HG03060 (cell line): ENCODE measurements at regions not wholly inside any gene's neighbourhood (a gene's known extent, or its start where the extent isn't known, plus 50 kb on each side); places are given as distances from the start of the nearest gene placed in this dataset.
"Not testable (repeated sequence)": the region's sequence is repeated elsewhere in the genome, so short reads cannot be mapped to it uniquely, and the experiment has no call there.

Experiments used
- ATAC-seq: cut with Tn5 transposase; IDR thresholded peaks from one replicate; pipeline ENCODE4 v1.9.1; 2021; ENCODE audit warnings: low read depth, moderate number of reproducible peaks; ENCODE audit not compliant: unreplicated experiment

DNA sequence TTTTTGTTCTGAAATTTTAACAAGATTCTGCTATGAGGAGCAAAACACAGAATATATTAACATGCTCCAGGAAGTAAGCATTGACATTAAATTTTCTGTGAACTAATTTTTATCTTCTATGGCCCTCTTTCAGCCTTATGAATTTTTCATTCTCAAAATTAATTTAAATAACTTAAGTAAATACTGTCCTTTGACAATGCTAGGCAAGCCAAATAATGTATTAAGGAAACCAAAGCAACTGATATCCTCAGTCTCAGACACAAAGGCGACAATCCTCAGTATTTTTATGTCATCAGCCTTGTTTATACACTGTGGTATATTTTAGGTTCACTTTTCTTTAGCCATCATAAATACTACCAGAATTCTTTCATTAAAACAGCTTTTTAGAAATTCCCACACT is 159.8 kb downstream of the CGGBP1 start:
- no peak for ATAC-seq

DNA sequence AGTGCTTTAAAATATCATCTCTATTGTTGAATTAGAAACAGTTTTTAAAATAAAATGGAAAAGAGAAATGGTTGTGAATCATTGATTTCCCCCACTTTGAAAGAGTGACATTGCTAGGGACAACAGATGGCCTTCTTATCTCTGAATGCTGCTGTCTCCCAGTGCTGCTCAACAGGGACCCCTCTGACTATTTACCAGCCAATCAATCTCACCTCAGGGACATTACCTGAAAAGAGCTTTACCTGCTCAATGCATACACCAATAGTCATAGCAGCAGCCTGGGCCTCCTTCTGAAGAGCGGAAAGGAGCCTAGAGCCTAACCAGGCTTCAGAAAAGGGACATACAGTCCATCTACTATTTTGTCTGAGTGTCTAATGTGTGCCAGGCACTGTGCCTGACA is 162.8 kb downstream of the CGGBP1 start:
- no peak for ATAC-seq

GRCh38 chr3:87873136-87873535 is 185.7 kb downstream of the CGGBP1 start:
- ATAC-seq, result no peak

- no peak for ATAC-seq
Observed at GRCh38 chr3:87867001-87867400, 191.8 kb downstream of the CGGBP1 start.

- ATAC-seq, result no peak
Observed at GRCh38 chr3:87856126-87856525, 202.7 kb downstream of the CGGBP1 start.

DNA sequence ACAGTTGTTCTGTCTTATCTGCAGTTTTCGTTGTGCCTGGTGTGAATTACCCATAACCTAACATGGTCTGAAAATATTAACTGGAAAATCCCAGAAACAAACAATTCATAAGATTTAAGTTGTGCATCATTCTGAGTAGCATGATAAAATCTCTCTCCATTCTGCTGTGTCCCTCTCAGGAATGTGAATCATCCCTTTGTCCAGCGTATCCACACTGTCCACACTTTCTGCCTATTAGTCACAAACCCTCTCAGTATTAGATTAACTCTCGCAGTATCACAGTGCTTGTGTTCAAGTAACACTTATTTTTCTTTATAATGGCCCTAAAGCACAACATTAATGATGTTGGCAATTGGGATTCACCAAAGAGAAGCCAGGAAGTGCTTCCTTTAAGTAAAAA is 203.2 kb downstream of the CGGBP1 start:
- ATAC-seq, result no peak

- no peak for ATAC-seq
Observed at GRCh38 chr3:87855211-87855610, 203.6 kb downstream of the CGGBP1 start.

DNA sequence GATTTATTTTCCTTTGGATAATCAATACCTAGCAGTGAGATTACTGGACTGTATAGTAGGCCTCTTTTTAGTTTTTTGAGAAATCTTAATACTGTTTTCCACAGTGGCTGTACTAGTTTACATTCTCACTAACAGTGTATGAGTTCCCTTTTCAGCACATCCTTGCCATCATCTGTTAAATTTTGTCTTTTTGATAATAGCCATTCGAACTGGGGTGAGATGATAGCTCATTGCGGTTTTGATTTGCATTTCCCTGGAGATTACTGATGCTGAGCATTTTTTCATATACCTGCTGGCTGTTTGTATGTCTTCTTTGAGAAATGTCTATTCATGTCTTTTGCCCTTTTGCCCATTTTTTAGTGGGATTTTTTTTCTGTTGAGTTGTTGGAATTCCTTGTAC is 210.8 kb downstream of the CGGBP1 start:
- ATAC-seq, result no peak

DNA sequence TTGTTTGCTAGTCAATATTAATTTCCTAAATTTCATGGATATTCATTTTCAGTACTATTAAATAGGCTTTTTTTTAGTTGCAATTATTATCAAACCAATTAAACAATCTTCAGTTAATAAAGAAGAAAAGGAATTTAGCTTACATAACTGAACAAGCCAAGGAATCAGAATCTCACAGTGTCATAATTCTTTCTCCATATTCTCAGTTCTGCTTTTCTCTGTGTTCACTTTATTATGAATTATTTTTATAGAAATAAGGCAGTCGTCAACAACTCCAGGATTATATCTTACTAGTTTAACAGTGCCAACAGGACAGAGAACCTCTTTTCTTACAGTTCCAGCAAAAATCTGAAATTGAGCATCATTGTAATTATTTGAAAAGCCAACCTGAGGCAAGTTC is 221.7 kb downstream of the CGGBP1 start:
- no peak for ATAC-seq

GRCh38 chr3:87836026-87836425 is 222.8 kb downstream of the CGGBP1 start:
- ATAC-seq, result no peak

DNA sequence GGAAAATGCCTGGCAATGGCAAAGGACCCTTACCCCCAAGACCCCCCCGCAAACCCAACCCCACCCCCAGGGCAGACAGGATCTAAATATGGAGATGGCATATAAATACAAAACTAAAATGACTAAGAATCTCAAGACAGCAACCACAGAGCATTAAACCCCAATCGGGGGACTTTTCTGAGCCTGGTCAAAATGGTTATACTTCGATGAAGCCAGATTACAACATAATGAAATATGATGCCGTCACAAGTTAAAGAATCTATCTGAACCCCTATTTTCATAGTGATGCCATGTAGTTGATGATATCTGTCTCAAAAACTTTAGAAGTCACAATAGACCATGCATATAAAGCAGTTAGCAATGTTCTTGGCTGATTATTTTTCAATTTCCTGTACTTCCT is 223.6 kb downstream of the CGGBP1 start:
- ATAC-seq, result no peak

DNA sequence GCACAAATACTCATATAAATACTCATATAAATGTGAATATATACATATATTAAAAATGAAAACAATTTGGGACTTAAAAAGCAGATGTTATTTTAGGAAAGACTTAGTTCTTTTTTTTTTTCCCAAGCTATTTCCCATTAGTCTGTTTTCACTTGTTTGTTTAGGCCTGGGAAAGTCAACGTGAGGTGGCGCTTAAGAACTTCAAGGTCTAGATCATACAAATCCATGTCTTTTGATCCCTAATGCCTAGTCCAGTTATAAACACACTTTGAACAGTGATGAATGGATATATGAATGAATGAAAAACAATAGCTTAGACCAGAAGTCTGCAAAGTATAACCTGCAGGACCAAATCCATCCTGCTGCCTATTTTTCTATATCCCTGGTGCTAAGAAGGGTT is 224.5 kb downstream of the CGGBP1 start:
- no peak for ATAC-seq

DNA sequence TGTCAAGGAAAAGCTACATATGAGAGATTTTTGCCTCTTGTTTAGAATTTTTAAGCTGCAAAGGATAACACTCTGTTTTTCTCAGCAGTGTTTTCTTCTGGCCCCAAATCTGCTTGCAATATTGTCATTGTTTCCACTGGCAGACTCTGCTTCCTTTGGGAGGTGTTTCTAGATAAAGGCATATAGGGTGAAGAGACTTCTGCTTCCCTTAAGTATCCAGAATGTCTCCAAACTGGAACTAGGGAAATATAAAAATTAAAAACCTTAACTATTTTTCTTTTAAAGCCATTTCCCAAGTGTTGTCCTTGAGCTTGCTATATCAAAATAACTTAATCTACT is 225.8 kb downstream of the CGGBP1 start:
- ATAC-seq, result no peak

DNA sequence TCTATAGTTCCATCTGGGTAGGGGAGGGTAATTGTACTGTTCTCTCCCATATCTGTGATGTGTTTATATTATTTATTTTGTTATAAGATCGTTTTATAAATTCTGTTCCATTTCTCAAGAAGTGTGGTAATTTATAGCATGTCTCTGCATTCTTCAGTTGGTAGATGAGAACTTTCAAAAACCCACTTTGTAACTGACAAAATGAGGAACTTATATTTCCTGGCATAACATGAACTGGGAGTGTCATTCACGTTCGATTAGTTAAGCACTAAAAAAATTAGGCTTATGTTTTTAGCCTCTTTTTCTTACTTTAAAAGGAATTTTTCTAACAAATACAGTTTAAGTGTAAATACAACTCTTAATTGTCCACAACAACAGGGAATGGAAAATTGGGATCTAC is 230.8 kb downstream of the CGGBP1 start:
- no peak for ATAC-seq

DNA sequence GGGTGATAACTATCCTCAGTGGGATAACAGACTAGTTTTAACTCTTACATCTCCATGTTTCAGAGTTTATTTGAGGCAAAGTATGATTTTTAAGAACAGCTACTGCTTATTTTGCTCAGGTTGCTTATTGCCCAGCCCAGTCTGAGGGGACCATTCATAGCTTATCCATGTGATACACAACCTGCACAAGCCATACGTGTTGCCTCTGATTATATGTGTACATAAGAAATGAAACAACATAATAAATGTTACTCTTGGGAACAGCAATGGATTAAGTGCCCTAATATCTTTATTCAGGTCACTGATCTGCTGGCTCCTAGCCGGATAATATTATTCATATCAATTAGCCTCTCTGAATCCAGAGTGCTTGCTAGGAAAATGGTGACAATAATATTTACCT is 236.2 kb downstream of the CGGBP1 start:
- no peak for ATAC-seq

- not testable (repeated sequence) for ATAC-seq
Observed at GRCh38 chr3:87813503-87813902, 245.3 kb downstream of the CGGBP1 start.

- ATAC-seq, result no peak
Observed at GRCh38 chr3:87811953-87812352, 246.9 kb downstream of the CGGBP1 start.

DNA sequence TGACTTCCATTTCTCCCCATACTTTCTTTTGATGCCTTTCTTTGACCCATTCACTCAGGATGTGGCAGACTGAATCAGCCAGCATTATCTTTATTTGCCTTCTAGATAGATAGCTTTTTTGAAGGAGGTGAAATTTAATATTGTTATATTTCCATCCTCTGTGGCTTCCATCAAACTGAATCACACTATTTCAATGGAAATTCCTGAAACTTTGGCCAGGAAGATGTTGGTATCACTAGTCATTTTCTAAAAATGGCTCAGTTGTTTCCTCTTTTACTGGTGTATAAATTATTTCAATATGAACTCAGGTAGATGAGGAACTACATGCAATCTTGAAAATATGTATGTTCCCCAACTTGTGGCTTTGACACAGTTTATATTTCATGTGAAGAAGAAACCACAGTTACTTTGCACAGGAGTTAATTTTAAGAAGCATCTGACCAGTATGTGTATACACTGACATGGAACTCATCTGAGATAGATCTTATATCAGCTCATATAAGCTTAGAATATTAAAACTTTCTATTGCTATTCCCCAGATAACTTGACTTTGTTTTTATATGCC is 248.3 kb downstream of the CGGBP1 start:
- no peak for ATAC-seq

DNA sequence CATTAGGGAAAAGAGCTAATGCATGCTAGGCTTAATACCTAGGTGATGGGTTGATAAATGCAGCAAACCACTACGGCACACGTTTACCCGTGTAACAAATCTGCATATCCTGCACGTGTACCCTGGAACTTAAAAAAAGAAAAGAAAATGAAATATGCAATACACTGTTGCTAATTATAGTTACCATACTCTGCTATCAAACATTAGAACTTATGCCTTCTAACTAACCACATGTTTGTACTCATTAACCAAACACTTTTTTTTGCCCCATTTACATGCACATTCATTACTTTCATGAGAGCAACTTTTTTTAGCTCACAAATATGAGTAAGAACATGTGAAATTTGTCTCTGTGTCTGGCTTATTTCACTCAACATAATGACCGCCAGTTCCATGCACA is 253.1 kb downstream of the CGGBP1 start:
- ATAC-seq, result peak; percentile 88

- no peak for ATAC-seq
Observed at GRCh38 chr3:87801409-87801808, 257.4 kb downstream of the CGGBP1 start.

- ATAC-seq, result no peak
Observed at GRCh38 chr3:87800516-87800915, 258.3 kb downstream of the CGGBP1 start.

DNA sequence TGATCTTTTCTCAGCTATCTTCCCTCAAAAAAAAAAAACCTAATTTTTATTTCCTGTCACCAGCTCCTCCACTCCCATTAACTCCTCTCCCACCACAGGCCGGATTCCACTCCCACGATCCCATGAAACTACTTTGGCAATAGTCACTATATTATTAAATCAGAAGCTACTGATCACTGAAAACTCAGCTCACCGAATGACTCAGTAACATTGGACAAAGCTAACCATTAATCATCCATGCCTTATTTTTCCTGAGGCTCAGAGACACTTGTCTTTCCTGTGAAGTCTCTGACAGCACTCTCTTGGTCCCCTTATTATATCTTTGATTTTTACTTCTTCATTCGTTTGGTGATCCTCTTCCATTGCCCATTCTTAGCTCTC is 260.2 kb downstream of the CGGBP1 start:
- ATAC-seq, result no peak

- ATAC-seq, result no peak
Observed at GRCh38 chr3:87797872-87798566, 260.8 kb downstream of the CGGBP1 start.
